ENCODE measurements at regions not wholly inside any gene's neighbourhood (a gene's known extent, or its start where the extent isn't known, plus 50 kb on each side); places are given as distances from the start of the nearest gene placed in this dataset.

DNA sequence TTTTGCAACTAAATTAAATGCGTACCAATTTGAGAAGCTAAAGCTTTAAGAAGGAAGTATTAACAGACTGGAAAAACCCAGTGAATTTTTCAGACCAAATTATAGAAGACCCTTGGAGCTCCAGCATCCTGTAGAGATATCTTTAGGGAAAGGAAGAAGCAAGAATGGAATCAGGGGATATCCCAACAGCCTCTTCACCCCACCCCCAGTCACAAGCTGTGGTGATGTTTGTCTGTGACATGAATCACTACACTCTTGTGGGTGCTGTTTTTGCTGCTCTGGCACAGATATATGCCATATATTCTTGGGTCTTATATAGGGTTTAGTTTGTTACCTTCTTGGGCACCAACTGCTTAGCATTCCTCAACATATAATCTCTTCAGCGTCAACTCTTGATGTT is 78.5 kb upstream of the BCL6 start:
- no peak for DNase-seq

DNA sequence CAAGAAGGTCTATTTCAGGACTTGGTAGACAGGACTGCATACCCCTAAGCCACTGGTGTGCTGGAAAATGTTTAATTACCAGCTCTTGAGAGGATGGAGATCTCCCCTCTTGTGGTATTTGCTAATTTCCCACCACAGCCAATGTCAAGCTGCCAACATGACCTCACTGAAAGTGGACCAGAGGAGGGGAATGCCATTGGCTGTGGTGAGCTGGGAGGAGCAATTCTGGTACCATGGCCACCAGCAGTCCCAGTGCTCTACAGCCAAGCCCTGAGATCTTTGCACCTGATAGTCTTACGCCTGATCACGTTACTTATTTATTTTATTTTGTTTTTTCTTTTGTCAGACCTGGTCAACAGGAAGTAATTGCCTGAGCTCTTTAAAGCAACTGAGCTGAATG is 82.5 kb upstream of the BCL6 start:
- no peak for DNase-seq

DNA sequence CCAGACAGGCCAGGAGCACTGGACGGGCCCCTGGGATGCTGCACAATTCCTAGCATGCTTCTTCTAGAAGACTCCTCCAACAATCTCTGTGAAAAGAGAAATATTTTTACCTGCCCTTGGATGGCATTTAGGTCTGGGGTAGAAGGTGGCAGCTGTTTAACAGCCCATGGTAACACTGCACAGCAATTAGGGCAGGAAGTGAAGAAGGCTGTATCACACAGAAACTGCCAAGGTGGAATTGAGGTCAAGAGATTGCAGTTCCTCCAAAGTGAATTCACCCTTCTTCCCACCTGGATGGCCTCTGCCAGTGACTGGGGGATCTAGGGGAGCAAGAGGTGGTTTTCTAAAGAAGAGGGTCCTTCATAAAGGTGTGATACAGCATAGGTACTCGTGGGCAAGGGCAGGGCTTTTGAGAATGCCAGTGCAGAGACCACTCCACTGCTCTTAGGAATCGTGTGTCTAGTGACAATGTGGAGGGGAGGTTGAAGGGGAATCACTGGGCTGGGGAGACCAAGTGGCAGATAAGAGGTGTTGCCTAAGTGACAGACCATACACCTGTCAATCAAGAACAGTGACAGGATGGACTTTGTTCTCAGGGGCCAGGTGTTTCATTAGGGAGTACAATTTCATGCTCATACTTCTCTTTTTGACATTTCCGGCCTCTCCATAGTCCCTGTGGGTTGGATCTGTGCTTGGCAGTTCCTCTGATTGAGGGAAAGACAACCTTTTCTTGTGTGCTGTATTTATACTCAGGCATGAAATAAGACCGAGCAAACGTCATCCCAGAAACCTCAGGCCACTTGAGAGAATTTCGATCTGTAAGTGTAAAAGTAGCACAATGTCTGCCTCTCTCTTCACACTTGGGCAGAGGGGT is 83.5 kb upstream of the BCL6 start:
- no peak for DNase-seq

DNA sequence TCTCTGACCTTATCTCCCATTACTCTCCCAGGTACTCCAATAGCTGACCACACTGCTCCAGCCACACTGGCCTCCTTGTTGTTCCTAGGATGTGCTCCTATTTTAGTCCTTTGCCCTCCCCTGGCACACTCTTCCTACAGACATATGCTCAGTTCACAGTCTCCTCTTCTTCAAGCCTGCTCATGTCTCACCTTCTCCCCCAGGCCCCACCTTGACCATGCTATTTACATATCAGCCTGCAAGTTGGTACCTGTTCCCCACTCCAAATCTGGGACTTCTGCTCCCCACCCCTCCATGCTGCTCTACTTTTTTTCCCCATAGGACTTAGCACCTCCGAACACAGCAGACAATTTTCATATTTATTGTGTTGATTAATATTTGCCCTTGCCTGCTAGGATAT is 84.9 kb upstream of the BCL6 start:
- no peak for DNase-seq

DNA sequence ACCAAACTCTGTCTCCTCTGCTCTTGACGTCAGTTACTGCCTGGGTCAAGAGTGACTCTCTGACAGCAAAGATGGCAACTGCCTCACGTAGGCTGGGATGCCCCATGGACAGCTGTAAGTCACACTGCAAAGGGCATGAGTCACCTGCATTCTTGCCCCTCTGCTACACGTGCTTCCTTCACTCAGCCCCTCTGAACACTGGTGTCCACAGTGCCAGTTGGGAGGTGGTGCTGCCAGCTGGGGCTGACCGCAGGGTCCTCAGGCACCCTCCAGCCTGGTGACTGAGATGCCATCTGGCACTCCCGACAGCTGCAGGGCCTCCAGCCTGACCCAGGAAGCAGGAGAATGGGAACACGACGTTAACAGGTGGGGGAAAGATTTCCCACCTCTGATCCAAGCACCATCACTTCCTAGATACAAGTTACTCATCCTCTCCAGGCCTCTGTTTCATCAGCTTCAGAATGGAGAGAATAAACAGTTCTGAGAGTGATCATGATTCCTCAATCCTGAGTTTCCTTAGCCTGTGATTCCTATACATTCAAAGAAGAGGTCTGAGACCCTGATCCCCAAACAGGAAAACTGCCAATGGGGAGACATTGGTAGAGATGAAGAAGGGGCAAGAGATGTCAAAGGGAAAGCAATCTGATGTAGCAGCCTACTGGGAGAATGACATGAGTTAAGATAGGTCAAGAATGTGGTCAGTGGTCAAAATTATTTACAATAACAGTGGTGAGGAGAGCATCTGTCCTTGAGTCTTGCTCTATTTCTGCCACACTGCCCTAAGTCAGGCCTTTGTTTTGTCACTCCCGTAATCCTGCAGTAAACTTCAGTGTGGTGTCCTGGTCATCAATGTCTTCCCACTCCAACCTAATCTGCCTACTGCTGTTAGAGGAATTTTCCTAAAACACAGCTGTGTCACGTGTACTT is 86.1 kb upstream of the BCL6 start:
- DNase-seq: no peak

DNA sequence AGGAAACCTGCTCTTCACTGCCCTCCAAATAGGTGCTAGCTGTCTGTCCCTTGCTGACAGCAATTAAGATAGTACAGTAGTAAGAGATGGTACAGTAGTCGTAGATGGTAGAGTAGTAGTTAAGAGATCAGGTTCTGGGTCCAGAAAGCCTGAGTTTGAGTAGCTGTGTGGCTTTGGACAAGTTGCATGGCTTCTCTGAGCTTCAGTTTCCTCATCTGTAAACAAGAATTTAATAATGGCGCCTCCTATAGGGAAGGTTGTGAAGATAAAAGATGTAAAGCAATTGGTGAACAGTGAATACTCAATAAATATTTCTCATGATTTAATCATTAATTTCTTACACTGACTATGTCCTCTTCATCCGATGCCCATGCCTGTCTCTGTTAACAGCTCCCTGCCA is 86.9 kb upstream of the BCL6 start:
- DNase-seq: no peak

DNA sequence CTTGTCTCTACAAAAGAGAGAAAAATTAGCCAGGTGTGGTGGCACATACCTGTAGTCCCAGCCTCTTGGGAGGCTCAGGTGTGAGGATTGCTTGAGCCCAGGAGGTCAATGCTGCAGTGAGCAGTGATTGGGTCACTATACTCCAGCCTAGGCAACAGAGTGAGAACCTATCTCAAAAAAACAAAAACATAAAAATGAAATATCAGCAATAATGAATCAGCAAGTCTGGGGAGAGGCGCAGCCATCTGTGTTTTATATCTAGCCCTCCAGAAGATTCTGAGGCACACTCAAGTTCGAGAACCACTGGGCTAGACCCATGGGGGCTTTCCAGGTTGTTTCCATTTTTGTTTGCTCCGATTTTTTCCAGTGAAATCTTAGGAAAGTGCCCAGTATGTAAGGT is 88.1 kb upstream of the BCL6 start:
- no peak for DNase-seq

DNA sequence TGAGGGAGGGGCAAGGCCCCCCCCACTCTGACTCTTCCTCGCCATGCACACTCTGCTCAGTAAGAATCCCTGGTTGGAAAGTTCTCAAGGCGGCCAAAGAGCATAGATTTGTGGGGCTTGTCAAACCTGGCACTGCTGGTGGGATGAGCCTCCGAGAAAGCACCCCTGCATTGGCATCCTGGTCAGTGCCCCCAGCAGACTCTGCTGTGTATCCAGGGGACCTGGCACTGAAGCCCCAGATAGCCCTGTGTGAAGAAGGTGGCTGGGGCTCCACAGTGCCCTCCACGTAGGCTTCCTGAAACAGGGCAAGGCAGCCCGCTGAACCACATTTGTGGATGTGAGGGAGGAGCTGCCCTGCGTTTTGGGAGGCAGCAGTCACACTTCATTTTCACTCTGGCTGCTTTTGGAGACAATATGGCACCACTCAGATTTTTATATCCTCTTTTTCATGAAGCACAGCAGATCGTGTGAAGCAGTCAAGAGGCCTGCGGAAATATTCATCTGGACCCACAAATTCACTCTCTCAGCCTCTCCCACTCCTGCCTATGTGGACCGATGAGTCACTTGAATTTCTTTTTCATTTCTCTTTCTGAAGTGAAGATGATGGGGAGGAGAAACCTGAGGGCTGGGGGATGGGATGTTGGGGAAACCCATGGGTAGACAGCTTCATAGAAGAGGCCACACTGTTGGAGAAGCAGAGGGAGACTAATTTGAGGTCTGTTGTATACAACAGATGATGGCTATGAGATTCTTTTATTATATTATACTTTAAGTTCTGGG is 88.7 kb upstream of the BCL6 start:
- DNase-seq: no peak

DNA sequence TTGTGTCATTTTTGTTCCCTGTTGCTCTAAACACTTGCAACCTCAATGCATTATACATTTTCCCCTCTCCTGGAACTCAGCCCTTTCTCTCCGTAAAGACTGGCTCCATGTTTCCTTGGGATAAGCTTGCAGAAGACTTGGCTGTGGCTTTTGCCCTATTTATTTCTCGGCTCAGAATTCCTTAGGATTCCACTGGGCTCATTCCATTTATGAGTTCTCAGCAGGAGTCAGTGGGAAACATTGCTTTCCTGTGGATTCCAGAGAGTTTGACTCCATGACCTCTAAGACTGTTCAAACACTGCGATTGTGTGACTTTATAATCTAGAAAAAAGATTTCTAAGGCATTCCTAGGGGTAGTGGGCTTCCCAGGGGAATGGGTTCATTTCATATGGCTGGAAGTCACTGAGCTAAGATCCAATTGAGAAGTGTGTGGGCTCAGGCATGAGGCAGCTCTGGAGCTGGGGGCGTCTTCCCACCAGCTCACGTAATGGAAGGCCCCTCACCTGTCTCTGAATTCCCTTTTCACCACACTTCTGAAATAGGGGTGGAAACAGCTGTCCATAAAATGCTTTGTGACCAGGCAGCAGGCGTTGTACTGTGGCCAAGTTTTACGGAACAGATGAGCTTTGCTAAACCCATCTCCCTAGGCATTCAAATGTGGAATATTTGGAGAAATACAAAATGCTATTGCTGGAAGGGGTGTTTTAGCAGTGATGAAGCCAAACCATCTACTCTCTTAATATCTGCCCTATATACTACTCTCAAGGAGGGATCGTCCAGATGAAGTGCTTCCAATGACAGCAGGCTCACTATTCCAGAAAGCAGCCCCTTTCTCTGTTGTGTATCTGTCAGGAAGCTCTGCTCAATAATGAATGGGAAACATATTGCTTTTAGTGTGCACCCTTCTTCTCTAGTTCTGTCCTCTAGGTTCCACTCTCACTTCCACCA is 91.8 kb upstream of the BCL6 start:
- DNase-seq: no peak

DNA sequence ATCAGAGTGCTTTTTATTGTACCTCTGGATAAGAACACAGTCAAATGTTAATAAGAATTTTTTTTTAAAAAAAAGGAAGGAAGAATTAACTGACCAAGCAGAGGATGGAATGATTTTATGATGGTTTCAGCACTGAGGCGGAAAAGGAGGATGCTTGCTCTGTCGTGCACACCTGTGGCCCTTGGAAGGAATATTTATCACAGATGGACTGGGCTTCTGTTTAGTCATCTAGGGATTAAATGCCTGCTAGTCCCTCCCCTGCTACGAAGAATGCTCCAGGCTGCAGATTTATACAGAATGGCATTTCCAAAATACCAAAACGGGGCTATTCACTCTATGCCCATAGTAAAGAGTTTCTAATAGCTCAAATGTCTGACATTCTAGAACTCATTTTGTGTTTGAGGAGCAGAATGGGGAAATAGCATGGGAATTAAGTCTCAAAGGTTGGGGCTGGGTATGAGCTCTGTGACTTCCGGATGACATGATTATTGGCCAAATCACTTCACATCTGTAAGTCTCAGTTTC is 92.8 kb upstream of the BCL6 start:
- DNase-seq: no peak

DNA sequence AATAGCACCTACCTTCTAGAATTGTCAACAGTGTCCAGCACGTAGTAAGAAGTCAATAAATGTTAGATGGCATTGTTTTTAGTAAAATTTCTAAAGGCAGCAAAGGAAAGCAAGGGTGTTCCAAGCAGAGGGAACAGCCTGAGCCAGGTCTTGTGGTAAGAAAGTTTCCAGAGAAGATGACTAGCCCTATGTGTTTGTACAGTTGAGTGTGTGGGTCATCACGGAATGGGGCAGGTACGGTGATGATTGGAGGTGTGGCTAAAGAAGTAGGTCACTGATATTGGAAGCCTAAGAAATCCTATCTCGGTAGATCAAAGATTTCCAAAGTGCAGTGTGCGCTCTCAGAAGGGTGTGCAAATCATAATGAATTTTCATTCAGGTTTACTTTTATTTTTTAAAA is 94.2 kb upstream of the BCL6 start:
- no peak for DNase-seq

DNA sequence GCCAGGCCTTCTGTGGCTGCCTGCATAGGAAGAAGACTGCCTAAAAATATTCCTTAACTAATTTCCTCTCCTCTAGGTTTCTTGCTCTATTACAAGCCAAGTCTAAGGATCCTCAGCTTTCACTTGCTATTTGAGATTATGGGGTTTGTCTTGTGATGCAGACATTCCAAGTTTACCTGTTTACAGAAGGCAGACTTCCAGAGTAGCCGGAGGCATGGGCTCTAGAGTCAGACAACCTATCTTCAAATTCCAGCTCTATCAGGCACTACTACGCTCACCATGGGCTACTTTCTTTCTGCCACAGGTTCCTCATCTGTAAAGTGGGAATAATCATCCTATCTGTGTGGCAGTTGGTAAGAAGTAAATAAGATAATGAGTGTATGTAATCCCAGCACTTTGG is 95.6 kb upstream of the BCL6 start:
- no peak for DNase-seq

DNA sequence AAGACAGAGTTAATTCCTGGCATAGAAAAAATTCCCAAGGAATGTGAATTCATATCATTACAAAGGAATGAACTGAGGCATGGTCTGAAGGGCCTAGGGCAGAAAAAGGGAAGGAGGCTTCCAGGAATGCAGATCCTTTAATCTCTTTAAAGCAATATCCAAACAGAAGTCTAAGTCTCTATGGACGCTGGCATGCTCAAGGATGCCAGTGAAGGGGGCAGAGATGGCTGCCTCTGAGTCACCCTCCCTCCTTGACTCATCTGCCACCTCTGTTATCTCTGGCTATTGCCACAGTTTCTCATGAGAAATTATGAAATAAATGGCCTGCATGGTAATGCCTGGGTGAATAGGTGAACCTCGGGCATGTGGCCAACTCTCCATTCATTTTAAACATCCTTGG is 96.3 kb upstream of the BCL6 start:
- DNase-seq: no peak

DNA sequence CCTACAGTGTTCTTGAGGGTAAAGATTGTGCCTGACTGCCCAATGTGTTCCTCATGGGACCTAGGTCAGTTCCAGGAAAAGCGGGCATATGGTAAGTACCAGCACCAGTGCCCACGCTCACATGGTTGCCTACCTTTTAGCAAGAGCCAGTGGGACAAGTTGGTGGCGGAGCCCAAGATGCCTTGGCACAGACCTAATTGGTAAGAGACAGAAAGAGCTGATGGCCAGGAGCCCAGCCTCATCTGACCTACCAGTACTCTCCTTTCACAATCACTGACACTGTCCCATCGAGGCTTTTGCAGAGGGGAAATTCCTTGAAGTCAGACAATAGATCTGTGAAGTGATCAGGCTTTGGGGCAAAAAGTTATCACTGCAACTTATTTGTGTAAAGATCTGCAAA is 98.4 kb upstream of the BCL6 start:
- DNase-seq: no peak

DNA sequence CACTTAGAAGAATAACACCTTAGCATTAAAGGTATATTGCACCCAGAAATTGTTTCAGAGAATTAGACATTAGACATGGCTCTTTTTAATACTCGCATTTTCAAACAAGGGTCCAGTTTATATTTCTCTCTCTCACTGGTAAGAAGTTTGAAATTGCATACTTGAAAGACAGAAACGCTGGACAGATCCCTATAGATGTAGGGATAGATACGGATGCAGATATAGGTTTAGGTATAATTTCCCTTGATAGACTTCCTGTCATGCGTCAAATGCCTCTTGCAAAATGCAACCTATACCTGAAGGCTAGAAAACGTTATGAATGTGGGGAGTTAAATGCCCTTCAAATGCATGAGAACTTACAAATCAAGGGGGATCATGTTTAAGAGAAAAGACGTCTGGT is 99.4 kb upstream of the BCL6 start:
- DNase-seq: no peak

DNA sequence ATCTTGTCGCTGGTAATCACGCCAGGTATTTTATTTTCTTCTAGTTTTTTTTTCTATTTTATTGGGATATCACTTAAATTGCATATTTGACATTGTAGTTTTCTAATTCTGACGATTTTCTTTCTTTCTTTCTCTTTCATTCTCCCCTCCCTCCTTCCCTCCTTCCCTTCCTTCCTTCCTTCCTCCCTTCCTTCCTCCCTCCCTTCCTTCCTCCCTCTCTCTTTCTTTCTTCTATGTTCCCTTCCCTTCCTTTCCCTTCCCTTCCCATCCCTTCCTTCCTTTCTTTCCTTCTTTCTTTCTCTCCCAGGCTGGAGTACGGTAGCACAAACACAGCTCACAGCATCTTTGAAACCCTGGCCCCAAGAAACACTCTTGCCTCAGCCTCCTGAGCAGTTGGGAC is 100.6 kb upstream of the BCL6 start:
- DNase-seq: no peak

DNA sequence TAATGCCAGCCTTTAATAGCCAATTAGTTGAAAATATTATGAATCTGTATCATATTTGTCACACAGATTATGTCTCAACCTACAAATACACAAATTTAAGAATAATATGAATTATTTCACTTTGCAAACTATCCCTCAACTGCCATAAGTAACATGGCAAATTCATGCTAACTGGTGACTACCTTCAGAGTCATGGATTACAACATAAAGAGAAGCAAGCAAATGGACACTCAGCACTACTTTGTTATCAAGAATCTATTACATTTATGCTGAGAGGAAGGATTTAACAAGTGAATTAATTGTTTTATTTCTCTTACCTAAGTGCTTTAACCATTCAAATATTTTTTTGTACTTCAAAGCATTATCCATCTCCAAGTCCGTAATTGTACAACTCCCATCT is 103.1 kb upstream of the BCL6 start:
- no peak for DNase-seq

DNA sequence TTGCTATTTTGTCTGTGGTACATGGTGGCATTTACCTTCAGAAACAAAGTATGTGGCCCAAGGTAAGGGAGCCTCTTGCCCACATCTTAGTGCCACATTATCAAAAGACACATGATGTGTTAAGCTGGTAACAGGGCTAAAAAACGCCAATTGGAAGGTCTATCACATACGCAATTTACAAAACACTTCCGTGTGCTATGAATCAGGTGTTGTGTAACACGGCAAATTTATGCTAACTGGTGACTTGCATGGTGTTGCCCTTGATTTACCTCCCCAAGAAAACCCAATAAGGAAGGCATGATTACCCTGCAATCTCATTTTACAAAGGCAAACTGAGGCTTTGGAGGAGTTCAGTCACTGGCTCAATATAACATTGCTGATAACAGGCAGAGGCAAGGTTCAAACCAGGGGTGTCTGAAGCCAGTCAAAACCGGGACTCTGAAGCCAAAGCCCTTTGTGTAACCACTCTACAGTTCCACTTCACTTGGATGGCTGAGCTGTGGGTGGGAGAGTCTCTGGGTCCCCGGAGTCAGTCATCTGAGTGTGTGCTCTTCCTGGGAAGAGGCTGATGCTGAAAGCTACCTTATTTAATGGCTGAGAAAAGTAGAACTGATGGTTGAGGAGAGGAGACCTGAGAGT is 103.9 kb upstream of the BCL6 start:
- no peak for DNase-seq

DNA sequence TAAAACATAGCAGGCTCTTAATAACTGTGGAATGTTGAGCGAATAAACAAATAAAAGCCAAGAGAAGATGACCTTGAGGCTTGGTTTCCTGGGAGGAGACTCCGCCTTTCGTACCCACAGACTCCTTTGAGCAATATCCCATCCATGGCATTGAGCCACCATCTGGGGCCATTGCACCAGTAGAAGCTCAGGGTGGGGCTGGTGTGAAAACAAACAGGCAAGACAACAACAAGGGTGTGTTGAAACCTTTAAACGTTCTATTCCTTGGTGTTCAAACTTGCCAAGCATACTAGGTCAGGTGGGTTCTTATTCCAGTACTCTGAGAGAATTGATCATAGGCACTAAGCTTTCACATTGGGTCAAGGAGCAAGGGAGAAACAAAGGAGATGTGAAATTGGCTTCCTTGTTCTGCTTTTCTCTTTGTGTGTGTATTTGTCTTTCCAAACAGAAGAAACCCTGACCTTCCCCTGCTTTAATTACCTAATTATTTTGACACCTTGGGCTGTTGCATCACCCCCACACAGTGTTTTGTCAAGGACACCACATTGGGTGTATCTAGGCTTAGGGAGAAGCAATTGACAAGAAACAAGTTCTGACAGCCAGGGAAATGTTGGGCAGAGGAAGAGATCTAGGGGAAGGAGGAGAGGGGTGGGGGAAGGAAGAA is 105.1 kb upstream of the BCL6 start:
- no peak for DNase-seq

DNA sequence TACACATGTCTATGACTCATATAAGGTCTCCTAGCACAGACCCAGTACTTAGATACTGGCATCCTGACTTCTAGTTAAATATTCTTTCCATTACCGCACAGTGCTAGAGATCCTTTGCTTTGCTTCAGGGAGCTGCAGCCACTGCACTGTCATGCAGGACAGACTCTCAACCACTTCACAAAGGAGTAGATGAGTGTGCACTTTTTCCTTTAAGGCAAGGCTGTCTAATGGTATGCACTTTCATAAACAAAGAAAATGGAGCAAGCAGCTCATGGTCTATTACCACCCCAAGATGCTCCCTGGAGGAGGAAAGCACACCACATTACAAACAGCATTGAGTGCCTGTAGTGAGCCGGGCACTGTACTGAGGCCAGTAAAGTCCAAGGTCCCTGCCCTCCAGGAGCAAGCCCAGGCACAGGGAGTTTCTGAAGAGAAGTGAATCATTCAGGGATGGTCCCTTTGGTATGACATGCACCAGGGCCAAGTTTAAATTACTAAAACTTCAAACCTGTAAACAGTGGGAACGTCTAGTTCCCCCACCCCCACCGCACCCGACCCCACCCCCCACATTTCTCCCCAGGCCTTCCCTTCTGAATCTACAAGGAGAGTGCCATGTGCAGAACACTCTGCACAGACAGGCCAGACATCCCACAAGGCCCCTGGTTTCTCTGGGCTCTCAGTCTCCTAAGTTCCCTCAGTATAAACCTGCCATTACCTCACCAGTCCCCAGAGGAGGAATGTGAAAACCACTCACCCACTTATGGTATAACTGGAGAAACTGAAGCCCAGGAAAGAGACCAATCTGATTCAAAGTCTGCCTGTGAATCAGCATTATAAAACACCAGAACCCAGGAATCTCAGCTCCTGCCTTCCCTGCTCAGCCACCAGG is 107.8 kb upstream of the BCL6 start:
- no peak for DNase-seq

Data from activated CD4-positive, alpha-beta T cell treated with anti-CD3 and anti-CD28 coated beads for 1 hour (primary cell).